SK-N-SH treated with all-trans-retinoic acid at 6 μM for 48 hours (cell line): ENCODE measurements at regions not wholly inside any gene's neighbourhood (a gene's known extent, or its start where the extent isn't known, plus 50 kb on each side); places are given as distances from the start of the nearest gene placed in this dataset.
A peak's percentile ranks its signal among the peaks of the same experiment; 100 is the strongest.

Experiments used
- ATAC-seq: fragments of 200-7000 bp; cut with Tn5 transposase; 3 replicates; pipeline ENCODE4 v1.9.1; 2020; ENCODE audit warnings: mild to moderate bottlenecking, moderate library complexity
- ARNTL ChIP-seq: fragments of 450-650 bp; formaldehyde crosslinking; IDR thresholded peaks from 2 replicates; pipeline ENCODE4 v1.5.0; 2020; ENCODE audit warnings: low read depth, mild to moderate bottlenecking, moderate library complexity, borderline replicate concordance
- BACH2 ChIP-seq: fragments of 250-450 bp; sonication (Bioruptor Pico); IDR thresholded peaks from 2 replicates; pipeline ENCODE4 v1.9.0; 2021; ENCODE audit warnings: mild to moderate bottlenecking, borderline replicate concordance
- CREB5 ChIP-seq: fragments of 250-450 bp; sonication (Bioruptor Pico); IDR thresholded peaks from 2 replicates; pipeline ENCODE4 v1.5.1; 2020; ENCODE audit warnings: low read depth, mild to moderate bottlenecking, moderate library complexity
- CSDC2 ChIP-seq: fragments of 250-450 bp; sonication (Bioruptor Pico); IDR thresholded peaks from 2 replicates; pipeline ENCODE4 v1.5.0; 2020; ENCODE audit warnings: mild to moderate bottlenecking, moderate library complexity
- ESRRG ChIP-seq: fragments of 250-450 bp; sonication (Bioruptor Pico); IDR thresholded peaks from 2 replicates; pipeline ENCODE4 v1.6.1; 2021; ENCODE audit warnings: mild to moderate bottlenecking
- GLIS3 ChIP-seq: fragments of 250-450 bp; sonication (Bioruptor Pico); IDR thresholded peaks from 2 replicates; pipeline ENCODE4 v1.5.0; 2020; ENCODE audit warnings: mild to moderate bottlenecking, moderate library complexity
- ISL1 ChIP-seq: fragments of 250-450 bp; sonication (Bioruptor Pico); IDR thresholded peaks from 2 replicates; pipeline ENCODE4 v2.1.2; 2022; ENCODE audit warnings: mild to moderate bottlenecking, moderate library complexity
- OSR1 ChIP-seq: fragments of 250-450 bp; sonication (Bioruptor Pico); IDR thresholded peaks from 2 replicates; pipeline ENCODE4 v1.8.0; 2022; ENCODE audit warnings: moderate library complexity, mild to moderate bottlenecking, inconsistent platforms
- POU6F1 ChIP-seq: fragments of 250-450 bp; sonication (Bioruptor Pico); IDR thresholded peaks from 2 replicates; pipeline ENCODE4 v1.8.0; 2021; ENCODE audit warnings: low read depth, mild to moderate bottlenecking, moderate library complexity, borderline replicate concordance
- PPARA ChIP-seq: fragments of 250-450 bp; sonication (Bioruptor Pico); IDR thresholded peaks from 2 replicates; pipeline ENCODE4 v1.5.0; 2020; ENCODE audit warnings: mild to moderate bottlenecking, borderline replicate concordance
- RARB ChIP-seq: fragments of 250-450 bp; sonication (Bioruptor Pico); IDR thresholded peaks from 2 replicates; pipeline ENCODE4 v1.8.0; 2021; ENCODE audit warnings: mild to moderate bottlenecking, moderate library complexity
- SNAI2 ChIP-seq: fragments of 250-450 bp; sonication (Bioruptor Pico); IDR thresholded peaks from 2 replicates; pipeline ENCODE4 v1.5.0; 2020; ENCODE audit warnings: mild to moderate bottlenecking, moderate library complexity
- TCF4 ChIP-seq: fragments of 250-450 bp; sonication (Bioruptor Pico); IDR thresholded peaks from 2 replicates; pipeline ENCODE4 v1.8.0; 2021; ENCODE audit warnings: mild to moderate bottlenecking, moderate library complexity, borderline replicate concordance
- TOX ChIP-seq: fragments of 250-450 bp; sonication (Bioruptor Pico); IDR thresholded peaks from 2 replicates; pipeline ENCODE4 v1.8.0; 2021; ENCODE audit warnings: mild to moderate bottlenecking, moderate library complexity, borderline replicate concordance
- ZC3H10 ChIP-seq: fragments of 250-450 bp; sonication (Bioruptor Pico); IDR thresholded peaks from 2 replicates; pipeline ENCODE4 v1.5.1; 2021; ENCODE audit warnings: mild to moderate bottlenecking, moderate library complexity
- ZFP3 ChIP-seq: fragments of 250-450 bp; sonication (Bioruptor Pico); IDR thresholded peaks from 2 replicates; pipeline ENCODE4 v1.5.0; 2020; ENCODE audit warnings: mild to moderate bottlenecking, moderate library complexity
- ZNF565 ChIP-seq: fragments of 450-650 bp; formaldehyde crosslinking; conservative IDR thresholded peaks from 2 replicates; pipeline ENCODE4 v1.5.0; 2020; ENCODE audit warnings: low read depth, mild to moderate bottlenecking, moderate library complexity
- ZNF70 ChIP-seq: fragments of 450-650 bp; formaldehyde crosslinking; IDR thresholded peaks from 2 replicates; pipeline ENCODE4 v1.5.0; 2020; ENCODE audit warnings: mild to moderate bottlenecking, moderate library complexity
- ZNF8 ChIP-seq: fragments of 450-650 bp; formaldehyde crosslinking; IDR thresholded peaks from 2 replicates; pipeline ENCODE4 v1.5.0; 2020; ENCODE audit warnings: mild to moderate bottlenecking, moderate library complexity
- TF ChIP-seq, protein P1 (sequence below): fragments of 250-450 bp; sonication (Bioruptor Pico); IDR thresholded peaks from 2 replicates; pipeline ENCODE4 v1.5.1; 2021; ENCODE audit warnings: mild to moderate bottlenecking, moderate library complexity
- TF ChIP-seq, protein P2 (sequence below): fragments of 250-450 bp; sonication (Bioruptor Pico); IDR thresholded peaks from 2 replicates; pipeline ENCODE4 v1.8.0; 2020; ENCODE audit warnings: mild to moderate bottlenecking, moderate library complexity, borderline replicate concordance

GRCh38 chr1:59110271-59110670, 186.6 kb upstream of the FGGY start (continued):
- TF ChIP-seq OSR1 (CRISPR knock-in tag) = no peak
- no peak for TF ChIP-seq RARB
- TF ChIP-seq TOX = no peak

- no peak for TF ChIP-seq ISL1
- TF ChIP-seq ZC3H10 (CRISPR knock-in tag) = no peak
- no peak for TF ChIP-seq PPARA (CRISPR knock-in tag)
- no peak for TF ChIP-seq CSDC2
- TF ChIP-seq ZFP3 (CRISPR knock-in tag) = no peak
- no peak for TF ChIP-seq ZNF565
- TF ChIP-seq OSR1 (CRISPR knock-in tag) = no peak
- no peak for TF ChIP-seq CREB5 (CRISPR knock-in tag)
- TF ChIP-seq TCF4 (CRISPR knock-in tag) = no peak
- no peak for TF ChIP-seq BACH2 (CRISPR knock-in tag)
- TF ChIP-seq SNAI2 (CRISPR knock-in tag) = no peak
- ATAC-seq = no peak; the same call in 2 of the 3 replicates
Measured at GRCh38 chr1:59113876-59114457, 182.9 kb upstream of the FGGY start.

DNA sequence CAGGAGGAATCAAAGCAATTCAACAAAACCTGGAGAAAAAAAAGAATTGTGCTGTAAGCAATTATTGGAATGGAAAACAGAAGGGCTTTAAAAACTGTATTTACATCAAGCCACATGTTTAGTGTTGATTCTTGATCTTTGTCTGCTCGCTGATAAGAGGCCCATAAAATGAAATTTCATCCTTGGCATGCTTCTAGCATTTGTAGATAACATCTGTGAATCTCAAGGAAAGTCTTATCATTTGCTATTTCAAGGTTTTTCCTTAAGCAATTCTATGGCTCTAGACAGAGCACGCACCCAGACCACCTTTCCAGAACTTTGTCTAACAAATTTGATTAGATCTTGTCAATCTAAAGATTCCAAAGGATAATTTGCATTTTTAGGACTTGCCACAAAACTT, 181.0 kb upstream of the FGGY start:
- ATAC-seq = peak; percentile 31
- peak; percentile 76; the same call in 1 of the 2 replicates for TF ChIP-seq TCF4 (CRISPR knock-in tag)
- TF ChIP-seq SNAI2 (CRISPR knock-in tag) = no peak
- 0 out of 2 replicates have a peak, but pooled peaks have one; percentile 10 for TF ChIP-seq ISL1
- TF ChIP-seq, all 23 proteins: peak for 2

DNA sequence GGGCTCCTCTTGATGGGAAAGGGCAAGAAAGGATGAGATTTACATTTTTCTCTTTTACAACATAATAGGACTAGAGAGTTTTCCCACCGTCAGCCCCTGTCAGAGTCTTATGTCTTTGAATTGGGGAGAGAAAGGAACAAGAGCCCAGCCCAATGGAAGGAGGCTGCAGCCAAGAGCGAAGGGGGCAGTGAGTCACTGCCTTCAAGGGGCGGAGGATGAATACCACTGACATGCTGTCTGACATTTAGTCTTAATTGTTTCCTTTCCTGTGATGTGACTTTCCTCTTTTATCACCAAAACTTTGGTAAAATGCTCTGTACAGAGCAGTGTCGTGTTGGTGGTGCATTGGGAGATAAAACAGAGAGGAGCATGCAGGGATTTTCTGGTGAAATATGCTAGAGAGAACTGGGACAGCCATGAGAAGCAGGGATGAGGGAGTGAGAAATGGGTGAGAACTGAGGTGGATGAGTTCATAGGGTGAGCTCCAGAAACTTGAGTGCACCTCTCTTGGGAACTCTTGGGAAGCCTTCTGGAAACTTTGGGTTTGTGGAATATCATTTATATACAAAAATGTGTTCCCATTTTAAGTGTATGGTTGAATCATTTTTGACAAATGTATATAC, 179.9 kb upstream of the FGGY start:
- peak; percentile 90 for ATAC-seq
- TF ChIP-seq PPARA (CRISPR knock-in tag) = no peak
- TF ChIP-seq ZFP3 (CRISPR knock-in tag) = no peak
- TF ChIP-seq POU6F1 = no peak
- no peak for TF ChIP-seq OSR1 (CRISPR knock-in tag)
- no peak for TF ChIP-seq ZNF70 (CRISPR knock-in tag)
- TF ChIP-seq ESRRG (CRISPR knock-in tag) = no peak
- no peak for TF ChIP-seq BACH2 (CRISPR knock-in tag)
- no peak for TF ChIP-seq ZNF565
- TF ChIP-seq, protein P1, sequence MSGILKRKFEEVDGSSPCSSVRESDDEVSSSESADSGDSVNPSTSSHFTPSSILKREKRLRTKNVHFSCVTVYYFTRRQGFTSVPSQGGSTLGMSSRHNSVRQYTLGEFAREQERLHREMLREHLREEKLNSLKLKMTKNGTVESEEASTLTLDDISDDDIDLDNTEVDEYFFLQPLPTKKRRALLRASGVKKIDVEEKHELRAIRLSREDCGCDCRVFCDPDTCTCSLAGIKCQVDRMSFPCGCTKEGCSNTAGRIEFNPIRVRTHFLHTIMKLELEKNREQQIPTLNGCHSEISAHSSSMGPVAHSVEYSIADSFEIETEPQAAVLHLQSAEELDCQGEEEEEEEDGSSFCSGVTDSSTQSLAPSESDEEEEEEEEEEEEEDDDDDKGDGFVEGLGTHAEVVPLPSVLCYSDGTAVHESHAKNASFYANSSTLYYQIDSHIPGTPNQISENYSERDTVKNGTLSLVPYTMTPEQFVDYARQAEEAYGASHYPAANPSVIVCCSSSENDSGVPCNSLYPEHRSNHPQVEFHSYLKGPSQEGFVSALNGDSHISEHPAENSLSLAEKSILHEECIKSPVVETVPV (CRISPR knock-in tag) = no peak
- no peak for TF ChIP-seq RARB
- no peak for TF ChIP-seq GLIS3 (CRISPR knock-in tag)
- TF ChIP-seq ISL1 = no peak
- TF ChIP-seq ARNTL (CRISPR knock-in tag) = no peak
- no peak for TF ChIP-seq SNAI2 (CRISPR knock-in tag)
- no peak for TF ChIP-seq ZC3H10 (CRISPR knock-in tag)
- TF ChIP-seq TOX = no peak

- no peak for ATAC-seq
- TF ChIP-seq ESRRG (CRISPR knock-in tag) = no peak
- TF ChIP-seq POU6F1 = no peak
- TF ChIP-seq ZNF70 (CRISPR knock-in tag) = no peak
- no peak for TF ChIP-seq ZNF565
- TF ChIP-seq RARB = no peak
- TF ChIP-seq, protein P1 (CRISPR knock-in tag) = no peak
- TF ChIP-seq ISL1 = no peak
- TF ChIP-seq TCF4 (CRISPR knock-in tag) = no peak
- no peak for TF ChIP-seq ZNF8
- TF ChIP-seq OSR1 (CRISPR knock-in tag) = no peak
- TF ChIP-seq SNAI2 (CRISPR knock-in tag) = no peak
- TF ChIP-seq ZFP3 (CRISPR knock-in tag) = no peak
- no peak for TF ChIP-seq ARNTL (CRISPR knock-in tag)
- TF ChIP-seq, protein P2, sequence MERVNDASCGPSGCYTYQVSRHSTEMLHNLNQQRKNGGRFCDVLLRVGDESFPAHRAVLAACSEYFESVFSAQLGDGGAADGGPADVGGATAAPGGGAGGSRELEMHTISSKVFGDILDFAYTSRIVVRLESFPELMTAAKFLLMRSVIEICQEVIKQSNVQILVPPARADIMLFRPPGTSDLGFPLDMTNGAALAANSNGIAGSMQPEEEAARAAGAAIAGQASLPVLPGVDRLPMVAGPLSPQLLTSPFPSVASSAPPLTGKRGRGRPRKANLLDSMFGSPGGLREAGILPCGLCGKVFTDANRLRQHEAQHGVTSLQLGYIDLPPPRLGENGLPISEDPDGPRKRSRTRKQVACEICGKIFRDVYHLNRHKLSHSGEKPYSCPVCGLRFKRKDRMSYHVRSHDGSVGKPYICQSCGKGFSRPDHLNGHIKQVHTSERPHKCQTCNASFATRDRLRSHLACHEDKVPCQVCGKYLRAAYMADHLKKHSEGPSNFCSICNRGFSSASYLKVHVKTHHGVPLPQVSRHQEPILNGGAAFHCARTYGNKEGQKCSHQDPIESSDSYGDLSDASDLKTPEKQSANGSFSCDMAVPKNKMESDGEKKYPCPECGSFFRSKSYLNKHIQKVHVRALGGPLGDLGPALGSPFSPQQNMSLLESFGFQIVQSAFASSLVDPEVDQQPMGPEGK = no peak
- no peak for TF ChIP-seq TOX
Measured at GRCh38 chr1:59122527-59122926, 174.4 kb upstream of the FGGY start.
